ENCODE measurements at regions not wholly inside any gene's neighbourhood (a gene's known extent, or its start where the extent isn't known, plus 50 kb on each side); places are given as distances from the start of the nearest gene placed in this dataset.

DNA sequence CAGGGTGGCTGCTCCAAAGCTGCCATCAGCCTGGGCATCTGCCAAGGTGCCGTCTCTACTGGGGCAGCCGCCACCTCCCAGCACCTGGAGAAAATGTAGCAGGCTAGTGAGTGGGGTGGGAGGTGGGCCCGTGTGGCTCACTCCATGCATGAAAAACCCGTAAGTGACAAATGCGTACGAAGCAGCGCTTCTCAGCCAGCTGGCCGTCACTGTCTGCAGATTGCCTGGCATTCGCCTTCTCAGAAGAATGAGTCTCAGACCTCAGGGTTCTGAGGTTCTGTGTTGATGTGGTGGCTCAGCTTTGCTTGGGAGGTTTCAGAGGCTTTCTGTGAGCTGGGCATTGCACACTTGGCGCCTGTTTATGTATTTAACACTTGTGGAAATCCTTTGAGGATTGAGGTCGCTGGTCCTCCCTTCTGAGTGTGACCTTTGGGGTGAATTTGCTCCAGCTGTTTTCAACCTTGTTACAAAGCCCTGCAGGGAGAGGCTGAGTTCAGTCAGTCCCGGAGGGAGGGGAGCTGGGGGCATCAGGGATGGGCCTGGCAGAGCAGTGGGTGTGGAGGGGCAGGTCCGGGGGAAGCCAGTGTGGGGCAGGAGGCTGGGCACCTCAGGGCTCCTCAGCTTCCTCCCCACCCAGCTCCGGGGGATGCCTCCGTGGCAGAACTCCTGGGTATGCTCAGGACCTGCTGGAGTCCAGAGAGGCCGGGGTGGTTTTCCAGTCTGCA is 977.0 kb downstream of the TBC1D22A start:
- no peak for TF ChIP-seq POLR2A (IDR thresholded peaks at IDR 0.05)
- TF ChIP-seq, protein P1, sequence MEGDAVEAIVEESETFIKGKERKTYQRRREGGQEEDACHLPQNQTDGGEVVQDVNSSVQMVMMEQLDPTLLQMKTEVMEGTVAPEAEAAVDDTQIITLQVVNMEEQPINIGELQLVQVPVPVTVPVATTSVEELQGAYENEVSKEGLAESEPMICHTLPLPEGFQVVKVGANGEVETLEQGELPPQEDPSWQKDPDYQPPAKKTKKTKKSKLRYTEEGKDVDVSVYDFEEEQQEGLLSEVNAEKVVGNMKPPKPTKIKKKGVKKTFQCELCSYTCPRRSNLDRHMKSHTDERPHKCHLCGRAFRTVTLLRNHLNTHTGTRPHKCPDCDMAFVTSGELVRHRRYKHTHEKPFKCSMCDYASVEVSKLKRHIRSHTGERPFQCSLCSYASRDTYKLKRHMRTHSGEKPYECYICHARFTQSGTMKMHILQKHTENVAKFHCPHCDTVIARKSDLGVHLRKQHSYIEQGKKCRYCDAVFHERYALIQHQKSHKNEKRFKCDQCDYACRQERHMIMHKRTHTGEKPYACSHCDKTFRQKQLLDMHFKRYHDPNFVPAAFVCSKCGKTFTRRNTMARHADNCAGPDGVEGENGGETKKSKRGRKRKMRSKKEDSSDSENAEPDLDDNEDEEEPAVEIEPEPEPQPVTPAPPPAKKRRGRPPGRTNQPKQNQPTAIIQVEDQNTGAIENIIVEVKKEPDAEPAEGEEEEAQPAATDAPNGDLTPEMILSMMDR (IDR thresholded peaks at IDR 0.05), result no peak

Data from tibial nerve (tissue), 3 donors.